Germinal center (tissue), 1 donor: ENCODE measurements at regions not wholly inside any gene's neighbourhood (a gene's known extent, or its start where the extent isn't known, plus 50 kb on each side); places are given as distances from the start of the nearest gene placed in this dataset.

Source experiments
- DNase-seq: peaks from one replicate; pipeline ENCODE4 v3.0.0; 2012; ENCODE audit warnings: mixed read lengths, low spot score

DNA sequence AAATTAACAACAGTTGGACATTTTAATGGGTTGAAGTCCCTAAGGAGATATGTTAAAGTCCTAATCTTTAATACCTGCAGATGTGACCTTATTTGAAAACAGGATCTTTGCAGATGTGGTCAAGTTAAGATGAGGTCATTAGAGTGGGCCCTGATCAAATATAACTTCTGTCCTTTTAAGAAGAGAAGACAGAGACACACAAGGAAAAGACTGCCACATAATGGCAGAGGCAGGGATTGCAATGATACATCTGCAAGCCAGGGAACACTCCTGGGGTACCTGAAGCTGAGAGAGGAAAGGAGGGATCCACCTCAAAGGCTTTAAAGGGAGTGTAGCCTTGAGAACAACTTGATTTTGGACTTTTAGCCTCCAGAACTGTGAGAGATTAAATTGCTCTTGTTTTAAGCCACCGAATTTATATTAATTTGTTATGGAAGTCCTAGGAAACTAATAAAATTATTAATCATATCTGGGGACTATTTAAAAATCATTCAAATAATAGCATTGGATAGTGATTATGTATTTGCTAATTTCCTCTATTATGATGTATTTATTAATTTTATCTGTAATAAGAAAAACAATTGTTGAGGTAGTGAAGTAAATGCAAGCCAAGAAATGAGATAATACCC is 700.0 kb upstream of the PCDH15 start:
- no peak for DNase-seq

GRCh38 chr10:55497893-55498499 is 697.0 kb upstream of the PCDH15 start:
- DNase-seq = no peak

DNA sequence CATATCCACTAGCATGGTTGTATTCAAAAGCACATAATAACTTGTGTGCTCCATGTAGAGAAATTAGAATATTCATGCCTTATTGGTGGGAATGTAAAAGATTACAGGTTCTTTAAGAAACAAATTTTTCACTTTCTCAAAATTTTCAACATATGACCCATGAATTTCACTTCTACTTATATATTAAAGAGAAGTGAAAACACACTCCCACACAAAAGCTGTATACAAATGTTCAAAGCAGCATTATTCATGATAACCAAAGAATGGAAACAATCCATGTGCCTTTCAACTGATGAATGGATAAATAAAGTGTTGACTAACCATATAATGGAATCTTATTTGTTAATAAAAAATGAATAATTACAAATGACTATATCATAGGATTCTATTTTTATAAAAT is 694.5 kb upstream of the PCDH15 start:
- DNase-seq = no peak

GRCh38 chr10:55491712-55492111 is 690.7 kb upstream of the PCDH15 start:
- no peak for DNase-seq

DNA sequence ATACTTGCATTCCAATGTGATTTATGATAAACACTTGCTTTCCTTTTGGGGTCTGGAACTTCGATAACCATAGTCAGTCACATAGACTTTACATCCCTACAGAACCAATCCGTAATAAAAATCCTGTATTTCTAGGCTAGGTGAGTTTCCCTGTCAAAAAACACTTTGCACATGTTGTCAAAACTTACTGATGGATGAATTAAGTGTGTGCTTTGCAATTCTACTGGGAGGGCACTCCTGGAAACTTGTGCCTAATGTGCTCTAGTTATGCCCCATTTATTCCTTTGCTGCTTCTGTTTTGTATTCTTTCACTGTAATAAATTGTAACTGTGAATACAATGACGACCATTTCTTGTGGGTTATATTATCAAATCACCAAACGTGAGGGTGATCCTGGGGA is 684.8 kb upstream of the PCDH15 start:
- DNase-seq = no peak

DNA sequence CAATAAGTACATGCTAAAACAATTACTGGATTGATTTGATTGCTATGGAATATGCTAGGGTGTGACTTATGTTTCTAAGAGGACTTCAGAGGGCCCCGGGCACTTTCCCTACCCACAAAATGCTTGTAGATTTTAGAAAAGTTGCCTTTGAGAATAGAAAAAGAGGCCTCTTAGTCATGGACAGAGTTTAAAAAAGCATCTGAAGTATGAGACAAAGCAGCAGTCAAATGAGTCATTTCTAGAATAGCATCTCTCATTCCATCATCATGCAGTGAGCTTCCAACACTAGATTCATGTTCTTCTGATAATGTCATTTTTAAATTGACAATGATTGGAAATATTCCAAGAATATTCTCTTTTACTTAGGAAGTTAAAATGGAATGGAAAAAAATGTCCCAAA is 675.1 kb upstream of the PCDH15 start:
- no peak for DNase-seq

DNA sequence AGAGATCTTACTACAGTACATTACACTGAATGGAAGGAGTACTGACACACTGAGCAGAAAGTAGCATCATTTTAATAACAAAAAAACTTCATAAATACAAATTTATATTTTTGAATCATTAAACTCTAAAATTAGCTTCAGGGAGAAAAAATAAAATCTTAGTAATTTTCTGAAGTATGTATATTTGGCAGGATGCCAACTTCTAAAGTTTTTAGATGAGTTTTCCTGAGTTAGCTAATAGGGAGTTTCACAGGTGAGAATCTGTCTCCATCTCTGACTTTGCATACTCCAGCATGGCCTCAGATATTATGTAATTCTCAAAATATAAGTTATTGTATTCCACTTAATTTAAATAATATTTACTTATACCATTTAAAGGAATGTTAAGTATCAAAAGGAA is 673.2 kb upstream of the PCDH15 start:
- no peak for DNase-seq

- no peak for DNase-seq
These were observed 669.8 kb upstream of the PCDH15 start for GRCh38 chr10:55470840-55471239.

DNA sequence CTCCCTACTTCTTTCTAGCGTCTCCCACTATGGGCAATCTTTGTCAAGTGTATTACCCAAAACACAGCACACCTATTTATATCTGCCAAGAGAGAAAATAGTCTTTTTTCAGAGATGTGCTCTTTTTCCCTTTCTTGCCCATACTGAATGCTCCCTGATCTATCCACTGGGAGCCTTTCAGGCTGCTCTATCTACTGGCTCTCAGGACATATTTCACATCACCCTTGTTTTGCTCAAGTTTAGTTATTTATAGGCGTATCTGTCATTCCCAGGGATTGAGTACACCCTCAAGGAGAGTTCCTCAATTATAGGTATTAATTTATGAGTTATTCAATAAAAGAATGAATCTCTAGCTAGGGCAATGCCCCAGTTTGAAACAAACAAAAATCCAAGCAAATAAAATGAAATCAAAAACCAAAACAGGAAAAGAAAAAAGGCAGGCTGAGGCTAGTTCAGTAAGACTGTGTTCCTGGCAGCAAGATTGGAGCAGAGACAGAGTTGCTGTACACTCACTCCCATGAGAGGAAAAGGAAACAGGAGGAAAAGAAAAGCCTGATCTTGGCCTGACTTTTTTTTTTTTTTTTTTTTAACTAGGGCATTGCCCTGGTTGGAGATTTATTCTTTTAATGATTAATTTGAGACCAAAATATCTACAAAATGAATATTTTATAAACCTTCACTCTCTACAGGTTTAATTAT is 665.9 kb upstream of the PCDH15 start:
- DNase-seq = no peak

DNA sequence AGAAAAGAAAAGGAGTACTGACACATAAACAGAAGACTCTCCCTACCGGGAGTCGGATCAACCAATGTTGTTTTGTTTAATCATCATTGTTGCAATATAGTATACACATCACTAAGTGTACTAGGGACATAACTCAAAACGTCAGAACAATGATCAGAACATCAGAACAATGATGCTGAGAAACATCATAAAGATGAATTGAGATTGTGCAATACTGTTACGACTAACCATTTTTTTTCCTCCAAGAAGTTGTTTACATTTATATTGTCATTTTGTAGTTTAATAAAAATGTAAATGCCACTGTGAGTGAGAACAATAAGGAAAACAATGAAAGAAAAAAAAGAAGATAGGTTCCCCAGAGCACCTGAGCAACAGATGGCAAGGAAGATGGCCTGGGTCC is 663.1 kb upstream of the PCDH15 start:
- DNase-seq = no peak

DNA sequence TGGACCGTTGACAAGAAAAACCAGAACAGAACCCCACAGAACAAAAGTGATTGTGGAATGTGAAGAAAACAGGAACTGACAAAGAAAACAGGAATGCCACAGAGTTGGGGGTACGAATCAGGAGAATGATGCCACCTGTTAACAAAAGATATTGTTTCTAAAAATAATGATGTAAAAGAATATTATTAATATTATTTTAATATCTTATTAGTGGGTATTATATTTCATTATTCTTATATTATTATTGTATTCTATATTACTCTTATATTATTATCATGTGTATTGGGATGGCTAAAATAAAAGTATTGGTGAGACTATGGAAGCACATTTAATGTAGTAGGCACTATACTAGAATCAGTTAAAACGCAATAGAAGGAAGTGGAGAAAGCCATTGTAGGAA is 659.0 kb upstream of the PCDH15 start:
- no peak for DNase-seq

DNA sequence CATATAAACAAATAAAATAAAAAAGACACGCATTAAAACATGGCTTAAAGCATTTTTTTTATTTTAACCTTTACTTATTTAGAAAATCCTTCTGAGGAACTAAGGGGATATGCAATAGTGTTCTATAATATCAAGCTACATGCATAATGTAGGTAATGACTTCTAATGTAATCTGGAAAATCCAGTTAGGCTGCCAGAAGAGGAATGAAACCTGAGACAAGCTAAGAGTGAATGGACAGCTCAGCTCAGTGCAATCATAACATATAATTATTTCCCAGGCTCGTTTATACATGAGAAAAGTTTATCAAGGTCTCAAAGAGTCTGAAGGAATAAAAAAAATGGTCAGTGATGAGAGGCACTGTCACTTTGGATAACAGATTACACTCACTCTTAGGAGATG is 649.0 kb upstream of the PCDH15 start:
- DNase-seq = no peak

DNA sequence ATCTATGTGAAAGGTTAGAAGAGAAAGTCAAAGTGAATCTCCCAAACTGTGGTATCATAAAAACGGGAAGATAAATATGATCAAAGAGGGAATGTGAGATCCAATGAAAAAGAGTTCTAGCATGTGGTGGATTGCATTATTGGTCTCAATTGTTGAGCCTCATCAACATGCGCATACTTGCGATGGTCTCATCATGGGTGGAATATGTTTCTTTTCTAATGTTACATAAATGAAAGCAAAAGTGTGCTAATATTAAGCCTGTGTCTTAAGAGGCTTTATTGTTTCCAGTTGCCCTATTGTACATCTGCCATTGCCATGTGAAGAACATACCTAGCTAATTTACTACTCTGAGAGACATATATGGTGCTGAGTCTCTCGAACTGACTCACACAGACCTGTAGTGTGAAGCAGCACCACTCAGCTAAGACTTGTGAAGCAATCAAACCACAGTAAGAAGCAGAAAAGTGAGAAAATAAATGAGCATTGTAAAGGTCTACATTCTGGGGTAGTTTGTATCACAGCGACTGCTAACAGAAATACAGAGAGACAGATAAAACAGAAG is 645.5 kb upstream of the PCDH15 start:
- no peak for DNase-seq

DNA sequence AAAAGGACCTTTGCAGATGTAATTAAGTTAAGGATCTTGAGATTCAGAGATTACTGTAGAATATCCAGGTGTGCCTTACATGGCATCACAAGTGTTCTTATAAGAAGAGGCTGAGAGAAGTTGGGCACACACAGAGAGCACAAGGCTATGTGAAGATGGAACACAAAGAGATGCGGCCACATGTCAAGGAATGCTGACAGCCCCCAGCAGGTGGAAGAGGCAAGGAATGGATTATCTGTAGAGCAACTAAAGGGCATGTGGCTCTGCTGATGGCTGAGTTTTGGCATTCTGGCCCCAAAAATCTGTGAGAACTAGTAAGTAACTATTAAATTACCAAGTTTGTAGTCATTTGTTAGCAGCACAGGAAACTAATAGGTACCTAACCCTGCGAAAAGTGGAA is 640.7 kb upstream of the PCDH15 start:
- no peak for DNase-seq

DNA sequence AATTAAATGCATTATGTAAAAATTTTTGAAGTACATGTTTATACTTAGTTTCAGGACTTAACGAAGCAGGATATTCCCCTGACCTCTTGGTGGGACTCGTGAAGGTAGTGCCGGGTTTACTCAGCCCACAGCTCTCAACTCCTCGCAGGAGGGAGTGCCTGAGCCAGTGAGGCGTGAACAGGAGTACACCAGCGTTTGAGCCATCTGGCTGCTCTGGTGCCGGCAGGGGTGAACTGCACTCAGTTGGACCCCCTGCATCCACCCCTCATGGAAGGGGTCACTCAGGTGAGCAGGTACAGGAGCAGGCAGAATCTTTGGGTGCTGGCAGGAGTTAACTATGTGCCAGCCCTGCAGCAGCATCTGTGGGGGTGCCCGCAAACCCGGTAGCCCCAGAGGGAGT is 625.1 kb upstream of the PCDH15 start:
- no peak for DNase-seq

DNA sequence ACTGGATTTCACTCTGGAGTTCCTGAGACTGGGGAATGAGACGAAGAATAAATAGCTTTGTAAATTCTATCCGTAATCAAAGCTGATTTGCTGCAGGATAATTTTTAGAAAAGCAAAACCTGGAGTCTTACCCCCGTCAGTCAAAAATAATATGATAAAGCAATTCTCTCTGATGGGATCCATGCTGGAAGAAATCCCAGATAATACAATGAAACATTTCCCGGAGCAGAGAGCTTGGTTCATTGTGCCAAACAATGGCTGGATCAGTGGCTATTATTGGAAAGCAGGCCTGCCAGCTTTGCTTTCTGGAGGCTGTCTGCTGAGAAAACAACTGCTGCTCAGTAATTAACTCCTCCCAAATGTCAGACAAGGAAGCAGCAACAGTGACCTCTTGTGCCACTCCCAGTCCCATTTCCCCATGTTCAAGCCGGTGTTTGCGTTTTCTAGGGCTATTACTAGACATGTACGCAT is 609.4 kb upstream of the PCDH15 start:
- no peak for DNase-seq

DNA sequence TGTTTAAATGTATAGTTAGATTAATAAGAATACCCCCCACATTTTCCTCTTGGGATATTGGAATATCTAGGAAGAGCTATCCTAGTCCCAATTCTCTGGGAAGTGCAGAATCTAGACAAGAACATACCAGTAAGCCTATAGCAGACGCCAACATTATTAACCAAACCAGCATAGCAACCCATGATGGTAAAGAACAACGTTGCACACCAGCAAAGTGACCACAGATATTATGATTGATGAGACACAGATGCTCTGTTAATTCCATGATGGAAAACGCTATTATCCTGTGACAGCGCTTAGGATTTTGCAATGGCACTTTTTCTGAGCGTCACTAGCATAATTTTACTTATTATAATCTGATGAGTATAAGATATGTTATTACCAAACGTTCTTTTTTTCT is 603.1 kb upstream of the PCDH15 start:
- DNase-seq = no peak

- no peak for DNase-seq
These were observed 599.2 kb upstream of the PCDH15 start for GRCh38 chr10:55400075-55400849.

- no peak for DNase-seq
These were observed 597.5 kb upstream of the PCDH15 start for GRCh38 chr10:55398497-55398882.

DNA sequence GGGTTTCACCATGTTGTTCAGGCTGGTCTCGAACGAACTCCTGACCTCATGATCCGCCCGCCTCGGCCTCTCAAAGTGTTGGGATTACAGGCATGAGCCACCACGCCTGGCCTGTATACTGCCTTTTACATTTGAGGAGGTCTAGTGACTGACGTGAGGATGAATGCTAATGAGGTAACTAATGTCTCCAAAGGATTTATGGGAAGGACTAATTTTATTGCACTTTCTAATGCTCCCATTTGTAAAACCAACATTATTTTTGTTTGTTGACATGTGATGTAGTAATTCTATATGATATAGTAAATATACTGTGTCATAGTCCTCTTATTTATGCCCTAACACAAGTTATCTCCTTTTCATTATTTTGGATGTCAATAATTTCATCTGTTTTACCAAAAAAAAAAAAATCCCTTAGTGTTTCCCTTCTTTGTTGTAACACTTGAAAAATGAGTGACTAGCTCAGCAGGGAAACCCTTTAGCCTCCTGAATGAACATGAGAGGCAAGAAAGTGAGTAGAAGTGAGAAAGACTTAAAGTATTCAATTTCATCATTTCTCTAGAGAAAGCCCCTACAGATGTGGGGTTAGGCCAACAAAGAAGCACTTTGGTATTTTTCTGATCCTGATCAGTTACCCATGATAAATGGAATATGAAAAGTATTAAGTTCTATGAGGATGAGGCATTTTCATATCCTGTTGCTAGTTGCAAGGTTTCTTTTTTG is 596.9 kb upstream of the PCDH15 start:
- no peak for DNase-seq

DNA sequence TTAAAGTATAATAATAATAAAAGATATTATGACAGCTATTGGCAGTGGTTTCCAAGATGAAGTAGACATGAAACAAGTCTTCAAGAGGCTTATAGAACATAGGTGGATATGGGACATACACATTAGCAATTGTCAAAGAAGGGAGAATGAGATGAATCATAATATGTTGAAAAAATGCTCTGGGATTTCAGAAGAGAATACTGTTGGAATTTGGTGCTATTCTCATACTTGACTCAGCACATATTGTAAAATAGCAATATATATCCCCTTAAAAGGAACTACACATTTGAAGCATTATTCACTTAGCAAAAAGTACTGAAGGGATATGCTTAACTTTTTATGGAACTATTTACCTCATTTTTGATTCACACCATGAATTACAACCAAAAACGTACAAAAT is 577.2 kb upstream of the PCDH15 start:
- DNase-seq = no peak

GRCh38 chr10:55374917-55375316 is 573.9 kb upstream of the PCDH15 start:
- no peak for DNase-seq
